ENCODE measurements at regions not wholly inside any gene's neighbourhood (a gene's known extent, or its start where the extent isn't known, plus 50 kb on each side); places are given as distances from the start of the nearest gene placed in this dataset.

- H3K27ac Mint-ChIP-seq (ENCODE audit: unreplicated experiment) = no peak overlapping the region
These were observed 1139.6 kb upstream of the PCDH9 start for GRCh38 chr13:68369739-68370138.

GRCh38 chr13:68368922-68369321 is 1138.8 kb upstream of the PCDH9 start:
- no peaks in the 10 kb centered on the region for H3K36me3 Mint-ChIP-seq (ENCODE audit: insufficient read depth, unreplicated experiment)
- BruUV-seq (replicated peaks) = no TSS peak
- POLR2A ChIA-PET = no interaction called here
- no peak overlapping the region for H3K27ac Mint-ChIP-seq (ENCODE audit: unreplicated experiment)
- no peaks in the 10 kb centered on the region for H3K4me1 ChIP-seq
- no peaks in the 10 kb centered on the region for H3K36me3 ChIP-seq (ENCODE audit: control insufficient read depth, insufficient read depth, low read length)
- H3K9me3 ChIP-seq = no peaks in the 10 kb centered on the region
- TF ChIP-seq CTCF (IDR thresholded peaks at IDR 0.05; ENCODE audit: insufficient read depth in 1 of 2, low read depth in 1 of 2, low read length in 1 of 2, severe bottlenecking in 1 of 2, unreplicated experiment in 1 of 2) = no peak
- H3K27me3 Mint-ChIP-seq (ENCODE audit: insufficient read depth, unreplicated experiment) = no peaks in the 10 kb centered on the region
- no peaks in the 10 kb centered on the region for H3K9me3 Mint-ChIP-seq (ENCODE audit: unreplicated experiment)
- H3K4me1 Mint-ChIP-seq (ENCODE audit: low read depth, unreplicated experiment) = peaks cover 9% of the 10 kb centered on the region
- intact Hi-C loops (cut with micrococcal nuclease; ENCODE audit: unreplicated experiment) = no loop called here
- no peaks in the 10 kb centered on the region for H3K27me3 ChIP-seq (replicated peaks; ENCODE audit: control insufficient read depth, insufficient read depth, low read length)
- no peak overlapping the region for H3K4me3 Mint-ChIP-seq (ENCODE audit: unreplicated experiment)
- no peak for DNase-seq
- H3K4me3 ChIP-seq (ENCODE audit: low read depth, low read length) = no peak overlapping the region
- CTCF ChIA-PET = no interaction called here

More at GRCh38 chr13:68369739-68370138, 1139.6 kb upstream of the PCDH9 start:
- POLR2A ChIA-PET = no interaction called here
- H3K36me3 ChIP-seq (ENCODE audit: control insufficient read depth, insufficient read depth, low read length) = no peaks in the 10 kb centered on the region
- H3K4me3 ChIP-seq (ENCODE audit: low read depth, low read length) = no peak overlapping the region
- CTCF ChIA-PET = no interaction called here
- no peaks in the 10 kb centered on the region for H3K27me3 ChIP-seq (replicated peaks; ENCODE audit: control insufficient read depth, insufficient read depth, low read length)
- H3K36me3 Mint-ChIP-seq (ENCODE audit: insufficient read depth, unreplicated experiment) = no peaks in the 10 kb centered on the region
- H3K9me3 Mint-ChIP-seq (ENCODE audit: unreplicated experiment) = no peaks in the 10 kb centered on the region
- H3K4me3 Mint-ChIP-seq (ENCODE audit: unreplicated experiment) = no peak overlapping the region
- no peaks in the 10 kb centered on the region for H3K9me3 ChIP-seq
- no peaks in the 10 kb centered on the region for H3K27me3 Mint-ChIP-seq (ENCODE audit: insufficient read depth, unreplicated experiment)
- H3K4me1 Mint-ChIP-seq (ENCODE audit: low read depth, unreplicated experiment) = peaks cover 9% of the 10 kb centered on the region
- H3K4me1 ChIP-seq = no peaks in the 10 kb centered on the region
- DNase-seq = no peak
- no TSS peak for BruUV-seq (replicated peaks)
- TF ChIP-seq CTCF (IDR thresholded peaks at IDR 0.05; ENCODE audit: insufficient read depth in 1 of 2, low read depth in 1 of 2, low read length in 1 of 2, severe bottlenecking in 1 of 2, unreplicated experiment in 1 of 2) = no peak
- intact Hi-C loops (cut with micrococcal nuclease; ENCODE audit: unreplicated experiment) = no loop called here

- no peaks in the 10 kb centered on the region for H3K36me3 ChIP-seq (ENCODE audit: control insufficient read depth, insufficient read depth, low read length)
- CTCF ChIA-PET = no interaction called here
These were observed 1129.0 kb upstream of the PCDH9 start for GRCh38 chr13:68359105-68359504.

More at GRCh38 chr13:68359105-68359504, 1129.0 kb upstream of the PCDH9 start:
- Histone ChIP-seq H3K9me3 (no peaks in the 10 kb centered on the region), H3K27me3 (replicated peaks; ENCODE audit: control insufficient read depth, insufficient read depth, low read length) (no peaks in the 10 kb centered on the region), H3K4me3 (ENCODE audit: low read depth, low read length) (no peak overlapping the region), H3K4me1 (no peaks in the 10 kb centered on the region)
- BruUV-seq (replicated peaks) = no TSS peak
- no peak for TF ChIP-seq CTCF (IDR thresholded peaks at IDR 0.05; ENCODE audit: insufficient read depth in 1 of 2, low read depth in 1 of 2, low read length in 1 of 2, severe bottlenecking in 1 of 2, unreplicated experiment in 1 of 2)
- Mint-ChIP-seq H3K36me3 (ENCODE audit: insufficient read depth, unreplicated experiment) (no peaks in the 10 kb centered on the region), H3K4me3 (ENCODE audit: unreplicated experiment) (no peak overlapping the region), H3K9me3 (ENCODE audit: unreplicated experiment) (no peaks in the 10 kb centered on the region), H3K4me1 (ENCODE audit: low read depth, unreplicated experiment) (no peaks in the 10 kb centered on the region), H3K27ac (ENCODE audit: unreplicated experiment) (no peak overlapping the region), H3K27me3 (ENCODE audit: insufficient read depth, unreplicated experiment) (no peaks in the 10 kb centered on the region)
- DNase-seq = no peak
- POLR2A ChIA-PET = no interaction called here
- intact Hi-C loops (cut with micrococcal nuclease; ENCODE audit: unreplicated experiment) = no loop called here

Measured in Caco-2 (cell line).